ENCODE measurements at regions not wholly inside any gene's neighbourhood (a gene's known extent, or its start where the extent isn't known, plus 50 kb on each side); places are given as distances from the start of the nearest gene placed in this dataset.
"Not testable (repeated sequence)": the region's sequence is repeated elsewhere in the genome, so short reads cannot be mapped to it uniquely, and the experiment has no call there.

- DNase-seq (ENCODE audit: low read depth): no peak
These were observed 116.6 kb upstream of the PTPRG start for GRCh38 chr3:61444782-61445181.

GRCh38 chr3:61445924-61446323 lies 115.4 kb upstream of the PTPRG start:
- DNase-seq (ENCODE audit: low read depth): no peak

DNA sequence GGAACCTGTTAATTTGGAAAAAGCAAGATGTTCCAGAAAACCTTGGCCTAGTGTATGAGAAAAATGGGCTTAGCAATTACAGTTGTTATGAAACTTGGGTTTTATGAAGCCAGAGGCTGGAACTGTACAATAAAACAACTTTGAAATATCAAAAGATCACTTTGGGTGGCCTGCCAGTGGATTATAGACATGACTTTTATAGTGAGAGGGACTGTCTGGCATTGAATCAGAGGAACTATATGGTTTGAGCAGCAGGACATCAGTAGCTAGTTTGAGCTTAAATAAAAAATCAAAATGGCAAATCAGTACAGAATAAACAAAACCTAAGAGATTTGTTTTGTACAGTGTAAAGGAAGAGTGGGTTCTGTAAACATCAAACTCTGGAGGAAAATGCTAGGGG lies 115.0 kb upstream of the PTPRG start:
- no peak for DNase-seq (ENCODE audit: low read depth)

DNA sequence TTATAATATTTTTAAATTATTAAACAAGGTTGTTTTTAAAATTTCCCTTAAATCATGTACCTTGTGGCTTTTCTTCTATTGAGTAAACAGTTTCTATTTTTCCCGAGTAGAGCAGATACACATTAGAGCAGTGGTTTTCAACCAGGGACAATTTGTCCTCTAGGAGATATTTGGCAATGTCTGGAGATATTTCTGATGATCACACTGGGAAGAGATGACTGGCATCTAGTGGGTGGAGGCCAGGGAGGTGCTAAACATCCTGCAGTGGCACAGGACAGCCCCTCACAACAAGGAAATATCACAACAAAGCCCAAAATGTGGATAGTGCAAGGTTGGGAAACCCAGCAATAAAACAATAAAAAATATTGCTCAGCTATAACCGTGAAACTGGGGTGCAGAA lies 113.0 kb upstream of the PTPRG start:
- DNase-seq (ENCODE audit: low read depth): no peak

DNA sequence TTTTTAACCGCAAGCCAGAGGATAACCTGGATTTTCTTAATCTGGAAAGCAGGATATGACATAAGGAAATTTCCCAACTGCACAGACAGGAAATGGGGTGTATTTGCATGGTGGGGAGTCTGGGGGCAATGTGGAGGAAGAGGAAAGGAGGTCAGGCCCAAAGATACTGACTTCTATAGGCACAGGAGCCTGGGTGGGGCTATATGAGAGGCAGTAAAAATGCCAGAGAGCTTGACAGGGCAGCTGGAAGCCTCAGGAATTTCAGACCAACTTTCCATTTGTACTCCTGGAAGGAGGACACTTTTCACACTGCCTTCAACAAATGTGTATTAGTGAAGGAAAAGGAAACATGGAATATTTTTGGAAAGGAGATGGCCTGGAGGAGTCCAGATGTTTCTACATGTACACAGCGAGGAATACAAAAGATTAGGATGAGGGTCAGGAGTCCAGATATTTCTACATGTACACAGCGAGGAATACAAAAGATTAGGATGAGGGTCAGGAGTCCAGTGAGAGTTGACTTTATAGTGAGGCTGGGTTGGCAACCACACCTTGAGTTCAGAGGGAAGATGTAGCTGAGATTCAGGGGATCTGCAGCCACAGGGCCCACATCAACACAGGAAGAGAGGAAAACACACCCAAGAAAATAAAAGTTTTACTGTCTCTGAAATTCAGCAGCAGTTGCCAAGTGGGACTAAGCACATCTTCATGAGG lies 111.9 kb upstream of the PTPRG start:
- DNase-seq (ENCODE audit: low read depth): no peak

- no peak for DNase-seq (ENCODE audit: low read depth)
These were observed 110.5 kb upstream of the PTPRG start for GRCh38 chr3:61450866-61451265.

DNA sequence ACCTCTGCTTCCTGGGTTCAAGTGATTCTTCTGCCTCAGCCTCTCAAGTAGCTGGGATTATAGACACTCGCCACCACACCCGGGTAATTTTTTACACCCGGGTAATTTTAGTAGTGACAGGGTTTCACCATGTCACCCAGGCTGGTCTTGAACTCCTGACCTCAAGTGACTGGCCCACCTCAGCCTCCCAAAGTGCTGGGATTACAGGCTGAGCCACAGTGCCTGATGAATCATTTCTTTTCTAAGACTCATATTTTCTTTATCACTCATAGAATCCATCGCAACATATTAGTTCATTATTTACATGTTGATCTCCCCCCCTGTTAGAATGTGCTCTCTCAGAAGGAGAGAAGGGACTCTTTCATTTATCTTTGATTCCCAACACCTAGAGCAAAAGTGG lies 109.5 kb upstream of the PTPRG start:
- no peak for DNase-seq (ENCODE audit: low read depth)

DNA sequence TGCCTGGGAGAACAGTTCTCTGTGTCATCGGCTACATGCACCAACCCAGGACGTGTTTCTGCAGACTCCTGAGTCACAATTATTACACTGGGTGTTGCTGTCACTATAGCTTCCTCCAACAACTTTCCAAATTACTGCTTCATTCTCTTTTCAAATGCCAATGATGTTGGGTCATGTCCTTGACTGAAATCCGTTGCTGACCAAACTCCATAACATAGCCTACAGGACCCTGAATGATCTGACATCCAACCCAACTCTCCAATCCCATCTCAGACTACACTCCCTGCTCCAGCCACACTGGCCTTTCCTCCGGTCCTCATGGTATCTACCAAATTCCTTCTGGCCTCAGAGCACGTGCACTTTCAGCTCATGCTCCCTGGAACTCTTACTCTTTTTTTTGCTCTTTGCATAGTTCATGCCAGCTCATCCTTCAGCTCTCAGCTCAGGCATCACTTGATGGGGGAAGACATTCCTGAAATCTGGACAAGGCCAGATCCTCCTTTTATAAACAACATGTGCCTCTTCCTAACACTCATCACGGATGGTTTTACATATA lies 108.8 kb upstream of the PTPRG start:
- DNase-seq (ENCODE audit: low read depth): no peak

- no peak for DNase-seq (ENCODE audit: low read depth)
These were observed 107.3 kb upstream of the PTPRG start for GRCh38 chr3:61454006-61454585.

GRCh38 chr3:61454801-61455200 lies 106.6 kb upstream of the PTPRG start:
- DNase-seq (ENCODE audit: low read depth): no peak

- DNase-seq (ENCODE audit: low read depth): no peak
These were observed 100.7 kb upstream of the PTPRG start for GRCh38 chr3:61460636-61461035.

- no peak for DNase-seq (ENCODE audit: low read depth)
These were observed 98.2 kb upstream of the PTPRG start for GRCh38 chr3:61463191-61463590.

- no peak for DNase-seq (ENCODE audit: low read depth)
These were observed 96.7 kb upstream of the PTPRG start for GRCh38 chr3:61464518-61465140.

DNA sequence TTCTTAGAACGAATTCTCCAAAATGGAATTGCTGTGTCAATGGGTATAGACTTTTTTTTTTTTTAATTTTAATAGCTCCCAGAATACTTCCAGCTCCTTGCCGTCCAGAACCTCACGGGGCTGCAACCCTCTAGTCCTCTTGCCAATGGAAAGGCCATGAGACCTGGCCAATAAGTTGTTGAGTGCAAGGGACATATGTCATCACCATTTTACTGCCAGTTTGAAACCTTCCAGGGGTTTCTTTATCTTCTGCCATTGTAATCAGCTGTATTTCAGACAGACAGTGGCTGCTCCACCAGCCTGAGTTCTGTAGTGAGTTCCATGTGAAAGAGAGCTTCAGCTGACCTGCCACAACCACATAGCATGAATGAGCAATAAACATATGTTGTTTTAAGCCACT lies 95.0 kb upstream of the PTPRG start:
- DNase-seq (ENCODE audit: low read depth): no peak

GRCh38 chr3:61483997-61484396 lies 77.4 kb upstream of the PTPRG start:
- no peak for DNase-seq (ENCODE audit: low read depth)

- no peak for DNase-seq (ENCODE audit: low read depth)
These were observed 68.0 kb upstream of the PTPRG start for GRCh38 chr3:61493339-61493738.

DNA sequence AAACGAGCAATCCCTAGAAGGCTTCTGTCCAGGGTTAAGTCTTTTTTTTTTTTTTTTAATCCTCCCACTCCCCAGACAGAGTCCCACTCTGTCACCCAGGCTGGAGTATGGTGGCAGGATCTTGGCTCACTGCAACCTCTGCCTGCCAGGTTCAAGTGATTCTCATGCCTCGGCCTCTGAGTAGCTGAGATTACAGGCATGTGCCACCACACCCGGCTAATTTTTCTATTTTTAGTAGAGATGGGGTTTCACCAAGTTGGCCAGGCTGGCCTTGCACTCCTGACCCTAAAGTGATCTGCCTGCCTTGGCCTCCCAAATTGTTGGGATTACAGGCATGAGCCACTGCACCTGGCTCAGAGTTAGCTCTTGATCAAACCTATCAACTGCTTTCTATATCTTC lies 67.1 kb upstream of the PTPRG start:
- not testable (repeated sequence) for DNase-seq (ENCODE audit: low read depth)

DNA sequence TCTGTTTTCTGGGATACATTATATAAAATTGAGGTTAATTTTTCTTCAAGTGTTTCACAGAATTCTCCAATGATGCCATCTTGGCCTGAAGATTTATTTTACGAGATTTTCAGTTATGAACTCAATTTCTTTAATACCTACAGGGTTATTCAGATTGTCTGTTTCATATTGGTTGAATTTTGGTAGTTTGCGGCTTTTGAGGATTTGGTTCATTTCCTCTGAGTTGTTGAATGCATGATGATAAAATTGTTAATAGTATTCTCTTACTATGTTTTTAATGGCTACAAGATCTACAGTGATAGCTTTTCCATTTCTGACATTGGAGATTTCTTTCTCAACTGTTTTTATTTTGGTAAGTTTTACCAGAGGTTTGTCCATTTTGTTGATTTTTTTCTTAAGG lies 63.9 kb upstream of the PTPRG start:
- DNase-seq (ENCODE audit: low read depth): no peak

DNA sequence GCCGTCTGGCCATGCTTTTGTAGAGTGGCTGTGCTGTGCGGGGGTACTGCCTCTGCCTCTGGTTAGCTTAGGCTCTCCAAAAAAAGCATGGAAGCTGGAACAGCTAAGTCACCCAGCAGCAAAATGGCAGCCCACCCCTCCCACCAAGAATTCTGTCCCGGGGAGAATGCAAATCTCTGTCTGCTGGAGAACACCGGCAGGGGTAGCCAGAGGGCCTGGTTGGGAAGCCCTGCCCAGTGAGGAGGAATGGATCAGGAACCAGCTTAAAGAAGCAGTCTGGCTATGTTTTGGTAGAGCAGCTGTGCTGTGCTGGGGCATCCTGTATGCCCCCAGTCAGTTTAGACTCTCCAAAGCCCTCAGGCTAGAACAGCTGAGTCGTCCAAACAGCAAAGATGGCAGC lies 56.2 kb upstream of the PTPRG start:
- DNase-seq (ENCODE audit: low read depth): no peak

DNA sequence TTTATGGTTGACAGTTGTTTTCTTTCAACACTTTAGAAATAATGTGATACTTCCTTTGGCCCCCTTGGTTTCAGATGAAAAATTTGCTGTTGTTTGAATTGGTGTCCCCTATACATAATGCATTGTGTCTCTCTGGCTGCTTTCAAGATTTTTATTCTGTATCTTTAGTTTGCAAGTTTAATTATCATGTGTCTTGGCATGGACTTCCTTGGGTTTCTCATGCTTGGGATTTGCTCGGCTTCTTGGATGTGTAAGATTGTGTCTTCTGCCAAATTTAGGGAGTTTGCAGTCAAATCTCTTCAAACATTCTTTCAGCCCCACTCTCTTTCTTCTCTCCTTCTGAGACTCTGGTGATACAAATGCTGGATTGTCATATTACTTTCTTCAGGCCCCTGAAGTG lies 53.4 kb upstream of the PTPRG start:
- DNase-seq (ENCODE audit: low read depth): no peak

All from forelimb muscle (tissue), 1 donor.